GM18870 (cell line): ENCODE measurements at regions not wholly inside any gene's neighbourhood (a gene's known extent, or its start where the extent isn't known, plus 50 kb on each side); places are given as distances from the start of the nearest gene placed in this dataset.
"Not testable (repeated sequence)": the region's sequence is repeated elsewhere in the genome, so short reads cannot be mapped to it uniquely, and the experiment has no call there.

ENCODE experiments used
- ATAC-seq: cut with Tn5 transposase; IDR thresholded peaks from one replicate; pipeline ENCODE4 v1.9.1; 2021; ENCODE audit warnings: moderate library complexity; ENCODE audit not compliant: unreplicated experiment

DNA sequence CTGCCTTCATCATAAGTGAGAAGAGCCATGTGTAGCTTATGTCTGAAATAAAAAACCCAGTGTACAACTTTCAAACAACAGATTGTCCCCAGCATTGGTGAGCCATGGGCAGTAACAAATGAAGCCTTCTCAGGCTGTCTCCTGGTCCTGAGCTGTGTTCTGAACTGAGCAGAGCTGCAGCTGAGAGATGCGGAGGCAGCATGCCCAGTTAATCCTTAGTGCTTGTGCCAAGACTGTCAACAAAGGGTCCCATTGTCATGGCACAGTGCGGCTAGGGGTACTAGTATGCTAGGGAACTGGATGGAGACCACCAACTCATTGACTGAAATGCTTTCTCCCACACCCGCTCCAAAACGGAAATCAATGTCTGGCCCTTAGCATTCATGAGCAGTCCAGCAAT, 154.3 kb downstream of the RMST start:
- ATAC-seq: no peak

DNA sequence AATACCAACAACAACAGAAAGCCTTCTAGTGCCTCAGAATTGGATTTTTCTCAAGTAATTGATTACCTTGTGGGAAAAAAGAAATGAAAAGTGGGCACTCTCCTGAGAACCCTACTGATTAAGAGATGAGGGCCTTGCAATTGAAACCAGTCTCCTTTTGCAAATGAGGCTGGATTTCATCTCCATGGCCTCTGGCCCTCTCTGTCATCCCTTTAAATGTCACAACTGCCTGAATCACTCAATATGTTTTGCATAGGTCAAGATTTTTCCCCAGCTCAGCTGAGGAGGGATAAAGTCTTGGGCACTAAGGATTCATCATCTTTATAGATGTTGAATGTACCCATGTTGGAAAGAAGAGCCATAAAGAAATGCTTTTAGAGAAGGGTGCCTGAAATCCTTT, 166.4 kb downstream of the RMST start:
- no peak for ATAC-seq

DNA sequence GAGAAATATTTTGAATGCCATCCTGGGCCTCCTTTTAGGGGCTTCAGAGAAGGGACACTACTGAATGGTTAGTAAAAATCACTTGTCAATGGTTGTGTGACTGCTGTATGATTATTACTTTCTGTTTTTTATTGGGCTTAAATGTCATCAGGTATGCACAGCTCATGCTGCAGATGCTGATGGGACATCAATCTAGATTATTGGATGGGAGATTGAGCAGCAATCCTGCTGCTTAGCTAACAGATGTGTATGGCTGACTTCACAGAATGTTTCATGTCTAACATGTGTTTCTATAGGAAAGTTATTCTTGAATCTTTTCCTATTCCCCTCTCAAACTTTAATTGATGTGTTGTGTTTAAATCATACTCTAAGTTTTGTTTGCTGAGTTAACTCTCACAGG, 166.8 kb downstream of the RMST start:
- no peak for ATAC-seq

DNA sequence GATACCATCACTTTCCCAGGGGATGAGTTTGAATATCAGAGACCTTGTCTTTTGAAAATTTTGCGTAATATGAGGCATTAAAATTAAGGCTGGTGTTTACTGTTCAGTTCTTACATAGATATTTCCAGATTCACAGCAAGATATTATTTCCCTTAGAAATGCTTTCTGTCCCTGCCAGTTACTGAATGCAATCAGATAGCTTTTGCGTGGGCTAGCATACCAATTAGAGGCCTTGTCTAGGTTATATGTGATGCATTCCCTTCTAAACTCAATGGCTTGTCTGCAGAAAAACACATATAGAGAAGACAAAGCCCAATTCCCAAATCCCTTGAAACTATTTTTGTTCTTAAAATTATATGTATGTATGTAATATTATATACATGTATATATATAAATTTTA, 167.8 kb downstream of the RMST start:
- ATAC-seq: no peak

DNA sequence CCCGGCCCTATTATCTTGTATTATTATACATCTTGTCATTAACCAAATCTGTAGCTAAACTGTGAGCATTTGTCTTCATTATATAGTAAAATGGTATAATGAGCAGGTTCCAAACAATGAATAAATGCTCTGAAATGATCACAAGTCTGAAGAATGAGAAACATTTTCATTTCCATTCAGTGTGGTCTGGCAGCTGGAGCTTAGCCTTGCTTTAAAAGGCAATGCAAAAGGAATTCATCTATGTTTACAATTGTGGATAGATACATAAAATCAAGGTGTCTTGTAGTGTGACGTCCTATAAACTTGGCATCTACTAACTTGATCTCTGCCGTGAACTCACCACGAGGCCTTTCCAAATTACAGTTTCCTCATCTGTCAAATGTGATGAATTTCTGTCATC, 168.3 kb downstream of the RMST start:
- no peak for ATAC-seq

DNA sequence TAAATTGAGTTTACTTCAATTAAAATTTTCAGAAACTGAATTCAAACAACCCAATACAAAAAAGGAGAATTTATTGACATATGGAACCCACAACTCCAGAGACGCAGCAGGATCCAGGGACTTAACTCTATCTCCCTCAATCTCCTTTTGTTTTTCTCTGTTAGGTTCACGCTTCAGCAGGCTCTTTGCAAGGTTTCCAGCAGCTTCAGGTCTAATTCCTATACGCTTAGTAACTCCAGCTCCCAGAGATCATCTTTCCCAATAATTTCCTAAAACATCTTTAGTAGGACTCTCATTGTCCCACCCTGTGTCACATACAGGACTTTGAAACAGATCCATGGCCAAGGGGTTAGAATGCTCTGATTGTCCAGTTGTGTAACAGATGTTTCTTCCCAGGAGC, 175.2 kb downstream of the RMST start:
- no peak for ATAC-seq

DNA sequence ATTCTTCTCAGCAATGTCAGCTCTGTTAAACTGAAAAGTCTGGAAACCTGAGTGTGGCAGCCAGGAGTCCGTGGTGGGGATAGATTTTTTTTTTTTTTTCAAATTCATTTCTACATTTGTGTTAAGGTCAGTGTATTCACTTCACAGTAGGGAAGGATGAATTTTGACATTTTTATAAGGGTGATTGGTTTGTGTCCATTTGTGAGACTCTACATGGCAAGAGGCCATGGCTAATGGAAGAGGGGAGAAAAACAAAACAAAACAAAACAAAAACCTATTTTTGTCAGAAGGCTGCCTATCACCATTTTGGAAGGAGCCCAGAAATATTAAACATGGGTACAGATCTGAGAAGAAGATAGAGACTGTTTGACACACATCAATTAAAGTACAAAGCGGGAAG, 176.1 kb downstream of the RMST start:
- ATAC-seq: no peak

DNA sequence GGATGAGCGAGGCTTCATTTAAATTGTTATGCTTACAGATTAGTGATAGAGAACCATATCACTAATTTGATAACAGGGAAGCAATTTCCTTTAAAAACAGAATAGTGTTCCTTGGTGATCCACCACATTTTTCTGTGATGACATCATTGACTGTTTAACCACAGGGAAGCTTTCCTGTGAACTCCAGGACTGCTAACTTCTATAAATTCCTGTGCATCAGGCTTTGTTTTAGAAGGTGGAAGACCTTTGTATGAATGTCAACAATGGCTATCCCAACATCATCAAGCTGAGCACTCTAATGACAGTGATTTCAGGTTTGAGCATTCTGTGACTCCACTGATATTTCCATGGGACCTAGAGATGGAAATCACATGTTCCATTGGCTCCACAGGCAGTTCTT, 177.1 kb downstream of the RMST start:
- ATAC-seq: no peak

DNA sequence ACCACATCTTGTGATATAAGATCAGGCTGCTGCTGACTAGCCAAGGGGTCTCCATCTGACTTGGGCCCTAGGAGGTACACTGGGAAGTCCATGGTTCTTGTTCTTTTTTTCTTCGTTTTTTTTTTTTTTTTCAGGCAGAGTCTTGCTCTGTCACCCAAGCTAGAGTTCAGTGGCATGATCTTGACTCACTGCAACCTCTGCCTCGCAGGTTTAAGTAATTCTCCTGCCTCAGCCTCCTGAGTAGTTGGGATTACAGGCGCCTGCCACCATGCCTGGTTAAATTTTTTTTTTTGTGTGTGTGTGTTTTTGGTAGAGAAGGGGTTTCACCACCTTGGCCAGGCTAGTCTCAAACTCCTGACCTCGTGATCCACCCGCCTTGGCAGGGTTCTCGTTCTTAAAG, 178.2 kb downstream of the RMST start:
- ATAC-seq: no peak

DNA sequence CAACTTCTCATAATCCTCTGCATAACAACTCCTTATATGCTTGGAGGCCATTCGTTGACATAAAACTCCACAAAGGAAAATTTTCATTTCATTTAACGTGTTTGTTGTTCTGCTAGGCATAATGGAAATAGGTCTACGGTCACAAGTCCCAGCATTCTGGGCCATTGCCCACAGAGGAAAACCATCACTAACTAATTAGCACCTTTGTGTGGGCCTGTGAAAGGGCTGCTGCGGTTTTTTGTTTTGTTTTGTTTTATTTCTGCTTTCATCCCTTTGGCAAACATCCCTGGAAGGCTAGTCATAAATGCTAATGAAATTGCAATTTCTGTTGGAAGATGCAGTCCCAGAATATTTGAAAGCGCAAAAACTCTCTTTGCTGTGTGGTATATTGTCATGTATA, 180.3 kb downstream of the RMST start:
- ATAC-seq: no peak

DNA sequence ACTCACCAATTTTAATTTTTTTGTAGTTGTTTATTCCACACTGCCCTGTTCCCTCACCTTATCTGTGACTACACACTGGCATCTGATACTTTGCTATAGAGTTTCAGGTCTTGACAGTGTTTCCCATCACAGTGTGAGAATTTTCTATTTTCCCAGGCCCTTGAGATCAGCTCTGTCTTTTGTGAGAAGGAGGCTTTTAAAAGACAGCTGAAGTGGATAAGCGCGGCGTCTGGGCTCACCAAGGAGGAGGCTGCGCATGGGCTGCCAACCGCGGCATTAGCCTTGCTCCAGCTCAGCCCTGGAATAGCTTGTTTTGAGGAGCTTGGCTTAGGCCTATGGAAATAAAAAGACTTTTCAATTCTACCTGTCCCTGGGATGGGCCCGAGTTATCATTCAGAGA, 181.3 kb downstream of the RMST start:
- no peak for ATAC-seq

DNA sequence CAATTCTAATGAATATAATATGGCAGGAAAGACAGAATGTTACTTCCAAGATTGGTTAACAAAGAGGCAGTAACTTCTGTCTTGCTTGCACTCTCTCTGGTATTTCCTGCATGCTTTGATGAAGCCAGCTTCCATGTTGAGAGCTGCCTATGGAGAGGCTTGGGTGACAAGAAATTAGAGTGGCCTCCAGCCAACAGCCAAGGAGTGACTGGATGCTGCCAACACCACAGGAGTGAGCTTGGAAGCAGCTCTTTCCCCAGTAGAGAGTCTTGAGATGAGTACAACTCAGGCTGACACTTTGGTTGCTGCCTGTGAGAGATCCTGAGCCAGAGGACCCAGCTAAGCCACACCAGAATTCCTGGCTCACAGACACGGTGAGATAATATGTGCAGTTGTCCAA, 183.1 kb downstream of the RMST start:
- ATAC-seq: no peak

DNA sequence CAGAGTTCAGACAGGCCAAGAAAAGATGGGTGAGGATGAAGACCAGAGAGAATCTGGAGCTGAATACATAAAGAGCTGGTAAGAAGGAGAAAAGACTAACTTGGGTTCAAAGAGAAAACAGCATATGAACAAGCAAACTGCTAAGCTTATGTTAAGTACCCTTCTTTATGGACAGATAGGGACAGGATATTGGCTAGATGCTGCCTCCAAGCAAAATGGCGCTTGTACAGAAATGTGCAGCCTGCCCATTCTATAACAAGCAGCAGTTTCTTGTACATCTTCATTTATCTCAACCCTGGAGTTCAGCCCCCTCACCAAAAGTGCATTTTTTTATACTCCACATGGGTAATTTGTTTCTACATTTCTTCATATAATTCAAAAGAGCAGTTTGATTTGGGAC, 184.5 kb downstream of the RMST start:
- no peak for ATAC-seq

DNA sequence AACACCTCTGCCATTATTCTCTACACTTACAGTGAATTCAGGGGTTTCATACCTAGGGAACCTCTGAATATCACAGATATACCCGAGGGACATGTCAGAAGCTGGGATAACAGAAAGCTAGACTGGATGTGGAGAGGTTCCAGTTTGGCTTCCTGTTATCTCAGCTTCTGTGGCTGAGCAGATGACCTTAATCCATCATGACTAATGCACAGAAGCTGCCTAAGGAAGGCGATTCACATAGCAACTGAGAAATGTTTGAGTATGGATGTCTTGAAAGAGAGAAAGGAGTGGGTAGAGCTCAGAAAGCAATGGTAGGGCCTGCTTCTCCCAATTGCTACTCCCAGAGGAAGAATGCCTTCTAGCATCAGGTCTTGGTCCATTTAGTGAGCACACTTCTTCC, 187.6 kb downstream of the RMST start:
- no peak for ATAC-seq

DNA sequence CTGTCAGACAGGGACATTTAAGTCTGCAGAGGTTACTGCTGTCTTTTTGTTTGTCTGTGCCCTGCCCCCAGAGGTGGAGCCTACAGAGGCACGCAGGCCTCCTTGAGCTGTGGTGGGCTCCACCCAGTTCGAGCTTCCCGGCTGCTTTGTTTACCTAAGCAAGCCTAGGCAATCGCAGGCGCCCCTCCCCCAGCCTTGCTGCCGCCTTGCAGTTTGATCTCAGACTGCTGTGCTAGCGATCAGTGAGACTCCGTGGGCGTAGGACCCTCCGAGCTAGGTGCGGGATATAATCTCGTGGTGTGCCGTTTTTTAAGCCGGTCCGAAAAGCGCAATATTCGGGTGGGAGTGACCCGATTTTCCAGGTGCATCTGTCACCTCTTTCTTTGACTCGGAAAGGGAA, 193.9 kb downstream of the RMST start:
- not testable (repeated sequence) for ATAC-seq

DNA sequence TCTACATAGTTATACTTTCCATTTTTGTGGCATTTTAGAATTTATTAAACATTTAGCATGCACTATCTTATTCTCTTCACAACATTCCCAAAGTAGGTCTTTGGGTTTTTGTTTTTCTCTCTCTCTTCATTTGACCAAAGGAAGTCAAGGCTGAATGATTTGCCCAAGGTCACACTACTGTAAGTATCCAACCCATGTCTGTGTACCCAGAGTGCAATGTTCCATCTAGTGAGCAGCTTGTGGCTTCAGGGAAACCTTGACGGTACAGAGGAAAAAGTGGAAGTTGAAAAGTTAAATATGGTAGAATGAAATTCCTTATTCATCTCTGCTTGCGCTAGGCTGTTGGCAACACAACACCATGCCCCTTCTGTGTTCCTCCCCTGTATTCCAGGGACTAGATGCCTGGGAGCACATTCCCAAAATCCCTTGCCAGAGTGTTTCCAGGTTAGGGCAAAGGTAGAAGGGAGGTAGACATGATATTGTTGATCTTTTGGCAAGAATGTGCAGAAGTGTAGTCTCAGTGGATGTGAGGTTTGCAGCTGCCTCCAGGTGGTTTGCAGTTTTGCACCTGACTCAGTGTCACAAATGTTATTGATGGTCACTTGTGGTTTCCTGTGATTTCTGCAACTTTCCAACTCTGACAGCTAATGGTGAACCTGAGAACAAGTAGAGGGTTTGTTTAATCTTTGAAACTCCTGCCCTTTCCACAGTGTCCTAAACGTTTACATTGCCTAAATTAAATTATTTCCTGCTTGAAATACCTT, 196.7 kb downstream of the RMST start:
- no peak for ATAC-seq

DNA sequence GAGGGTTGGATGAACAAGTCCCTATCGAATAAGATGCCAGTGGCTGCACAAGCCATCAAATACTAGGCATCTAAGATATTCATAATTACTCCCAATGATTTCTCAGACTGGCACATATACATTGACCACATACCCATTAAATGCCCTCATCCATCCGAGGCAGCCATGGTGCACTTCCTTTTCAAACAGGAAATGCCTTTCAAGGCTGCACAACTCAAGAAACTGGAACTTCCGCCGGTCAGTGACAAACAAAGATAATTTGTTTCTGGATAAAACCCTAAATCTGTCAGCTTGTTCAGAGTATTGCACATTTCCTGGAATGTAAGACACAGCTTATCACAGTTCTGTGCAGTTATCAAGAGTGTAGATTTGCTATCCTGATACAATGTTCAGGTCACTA, 203.7 kb downstream of the RMST start:
- ATAC-seq: no peak

DNA sequence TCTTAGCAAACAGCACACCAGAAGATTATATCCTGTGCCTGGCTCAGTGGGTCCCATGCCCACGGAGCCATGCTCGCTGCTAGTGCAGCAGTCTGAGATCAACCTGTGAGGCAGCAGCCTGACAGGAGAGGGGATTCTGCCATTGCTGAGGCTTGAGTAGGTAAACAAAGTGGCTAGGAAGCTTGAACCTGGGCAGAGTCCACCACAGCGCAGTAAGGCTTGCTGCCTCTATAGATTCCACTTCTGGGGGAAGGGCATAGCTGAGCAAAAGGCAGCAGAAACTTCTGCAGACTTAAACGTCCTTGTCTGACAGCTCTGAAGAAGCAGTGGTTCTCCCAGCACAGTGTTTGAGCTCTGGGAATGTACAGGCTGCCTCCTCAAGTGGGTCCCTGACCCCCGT, 210.3 kb downstream of the RMST start:
- ATAC-seq: no peak

DNA sequence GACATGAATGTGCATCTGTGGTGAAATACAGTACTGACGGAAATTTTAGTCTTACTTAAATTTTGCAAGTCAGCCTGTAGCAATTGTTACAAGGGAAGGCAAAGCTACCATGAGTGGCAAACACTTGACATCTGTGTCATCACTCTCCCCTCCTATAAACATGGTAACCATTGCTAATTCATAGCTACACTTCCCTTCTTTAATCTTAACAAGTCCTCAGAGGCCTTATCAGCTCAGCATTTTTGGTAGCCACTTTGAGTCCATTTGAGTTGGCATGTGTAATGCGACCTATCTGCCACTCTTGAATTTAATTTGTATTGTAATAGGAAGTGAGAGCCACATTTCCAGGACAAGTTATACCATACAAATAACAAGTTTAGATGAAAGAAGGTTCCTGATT, 218.1 kb downstream of the RMST start:
- ATAC-seq: no peak

DNA sequence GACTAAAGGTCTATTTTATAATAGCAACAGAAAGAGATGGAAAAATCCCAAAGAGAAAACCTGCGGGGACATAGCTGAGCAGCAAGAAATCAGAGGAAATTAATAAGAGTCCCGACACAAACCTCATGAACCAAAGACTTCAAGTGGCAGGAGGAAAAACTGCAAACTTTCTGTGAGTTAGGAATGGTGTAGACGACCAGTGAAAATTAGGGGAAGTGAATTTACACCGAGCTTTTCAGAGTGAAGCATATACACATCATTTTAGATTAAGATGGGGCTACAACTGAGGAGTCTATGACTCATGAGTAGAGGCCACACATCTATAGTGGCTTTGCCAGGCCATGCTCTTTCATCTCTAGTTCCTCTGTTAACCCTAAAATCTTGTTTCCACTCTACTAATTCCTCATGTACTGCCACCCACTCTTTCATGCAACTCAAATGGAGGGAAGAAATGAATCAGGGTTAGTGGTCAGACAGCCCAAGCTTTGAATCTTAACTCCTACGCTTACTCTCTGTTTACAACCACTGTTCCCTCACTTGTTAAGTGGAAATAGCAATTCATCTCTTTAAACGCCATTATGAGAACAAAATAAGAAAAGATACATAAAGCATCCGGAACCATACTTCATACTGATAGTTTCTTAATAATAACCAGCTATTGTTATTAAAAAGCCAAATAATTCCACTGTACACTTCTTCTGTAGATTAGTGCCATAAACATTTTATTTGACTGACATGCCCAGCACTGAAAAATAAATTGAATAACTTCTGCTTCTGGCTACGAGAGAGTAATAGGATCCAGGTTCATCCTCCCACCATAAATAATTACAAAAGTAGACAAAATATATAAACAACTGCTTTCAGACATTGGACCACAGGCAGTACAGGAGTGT, 219.3 kb downstream of the RMST start:
- peak; percentile 90 for ATAC-seq

DNA sequence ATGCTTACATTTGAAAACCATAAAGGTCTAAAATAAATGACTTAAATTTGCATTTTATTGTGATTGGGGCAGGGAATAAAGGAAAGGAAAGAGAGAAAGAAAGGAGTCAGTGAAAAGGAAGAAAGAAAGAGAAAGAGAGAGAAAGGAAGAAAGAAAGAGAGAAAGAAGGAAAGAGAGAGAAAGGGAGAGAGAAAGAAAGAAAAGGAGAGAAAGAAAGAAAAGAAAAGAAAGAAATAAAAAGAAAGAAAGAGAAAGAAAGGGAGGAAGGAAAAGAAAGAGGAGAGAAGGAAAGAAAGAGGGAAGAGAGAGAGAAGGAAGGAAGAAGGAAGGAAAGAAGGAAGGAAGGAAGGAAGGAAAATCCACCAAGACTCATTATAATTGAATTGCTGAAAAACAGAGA, 222.8 kb downstream of the RMST start:
- ATAC-seq: no peak

DNA sequence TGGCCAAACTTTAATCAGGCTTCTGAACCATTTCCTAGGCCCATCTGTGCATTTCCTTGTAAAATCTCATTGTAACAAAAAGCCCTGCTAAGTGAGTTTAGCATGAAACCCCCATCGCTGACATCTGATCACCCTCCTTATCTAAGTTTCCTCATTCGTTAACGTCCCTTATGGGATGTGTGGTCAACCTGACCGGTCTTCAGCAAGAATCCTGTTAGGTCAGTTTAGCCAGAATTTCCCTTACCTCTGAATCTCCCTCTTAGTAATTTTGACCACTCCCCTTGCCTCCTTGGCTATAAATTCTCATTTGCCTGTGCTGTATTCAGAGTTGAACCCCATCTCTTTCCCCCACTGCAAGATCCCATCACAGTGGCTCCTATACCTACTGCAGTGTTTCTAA, 239.3 kb downstream of the RMST start:
- no peak for ATAC-seq
